WTC11 (cell line): ENCODE measurements at regions not wholly inside any gene's neighbourhood (a gene's known extent, or its start where the extent isn't known, plus 50 kb on each side); places are given as distances from the start of the nearest gene placed in this dataset.
"Not testable (repeated sequence)": the region's sequence is repeated elsewhere in the genome, so short reads cannot be mapped to it uniquely, and the experiment has no call there.

ENCODE experiments used
- ATAC-seq: fragments of 200-7000 bp; cut with Tn5 transposase; 2 replicates; pipeline ENCODE4 v1.10.0; 2021; ENCODE audit warnings: mild to moderate bottlenecking, moderate library complexity
- CTCF ChIA-PET: fragments of 300-600 bp; sonication (Branson Sonifier 250); formaldehyde crosslinking; loops from one replicate; lab custom pipeline; 2021; ENCODE audit warnings: antibody characterized with exemption; lab: Charles Lee
- POLR2A ChIA-PET: fragments of 350-600 bp; sonication (Branson Sonifier 250); formaldehyde crosslinking; loops from one replicate; lab custom pipeline; 2021; ENCODE audit warnings: antibody characterized with exemption; lab: Charles Lee
- DNase-seq: peaks from one replicate; pipeline ENCODE4 v3.0.0; 2021; ENCODE audit warnings: low spot score
- H3K27ac Mint-ChIP-seq: 2 replicates; pipeline ENCODE4 v1.8.0; 2021; ENCODE audit warnings: mixed read lengths
- H3K27me3 Mint-ChIP-seq: 2 replicates; pipeline ENCODE4 v1.8.0; 2021; ENCODE audit warnings: low read depth, mild to moderate bottlenecking, moderate library complexity, mixed read lengths
- H3K36me3 Mint-ChIP-seq: 2 replicates; pipeline ENCODE4 v1.8.0; 2021; ENCODE audit warnings: mixed read lengths
- H3K4me1 Mint-ChIP-seq: 2 replicates; pipeline ENCODE4 v1.8.0; 2022; ENCODE audit warnings: mixed read lengths
- H3K4me3 Mint-ChIP-seq: 2 replicates; pipeline ENCODE4 v1.8.0; 2021; ENCODE audit warnings: mild to moderate bottlenecking, moderate library complexity, mixed read lengths
- H3K9me3 Mint-ChIP-seq: 2 replicates; pipeline ENCODE4 v1.8.0; 2021; ENCODE audit warnings: mixed read lengths
- EMX1 ChIP-seq: fragments of 250-450 bp; sonication (Bioruptor Pico); IDR thresholded peaks from 2 replicates; pipeline ENCODE4 v1.8.0; 2021; ENCODE audit warnings: mild to moderate bottlenecking
- GRHL2 ChIP-seq: fragments of 250-450 bp; sonication (Bioruptor Pico); IDR thresholded peaks from 2 replicates; pipeline ENCODE4 v1.8.0; 2022; ENCODE audit warnings: mild to moderate bottlenecking, moderate library complexity; ENCODE audit not compliant: insufficient replicate concordance, severe bottlenecking
- MYBL2 ChIP-seq: sonication (generic); formaldehyde crosslinking; IDR thresholded peaks from 2 replicates; pipeline ENCODE4 v1.8.1; 2023; ENCODE audit warnings: mild to moderate bottlenecking, moderate library complexity, missing genetic modification reagents
- NR3C1 ChIP-seq: sonication (generic); formaldehyde crosslinking; conservative IDR thresholded peaks from 2 replicates; pipeline ENCODE4 v1.8.1; 2023; ENCODE audit warnings: low read depth, mild to moderate bottlenecking, missing genetic modification reagents
- OVOL2 ChIP-seq: fragments of 250-450 bp; sonication (Bioruptor Pico); IDR thresholded peaks from 2 replicates; pipeline ENCODE4 v1.9.0; 2021; ENCODE audit warnings: mild to moderate bottlenecking, borderline replicate concordance
- RELA ChIP-seq: sonication (generic); formaldehyde crosslinking; IDR thresholded peaks from 2 replicates; pipeline ENCODE4 v1.8.1; 2022; ENCODE audit warnings: missing genetic modification reagents, mild to moderate bottlenecking, borderline replicate concordance
- ZBTB21 ChIP-seq: sonication (generic); formaldehyde crosslinking; IDR thresholded peaks from 2 replicates; pipeline ENCODE4 v1.8.1; 2023; ENCODE audit warnings: mild to moderate bottlenecking, missing genetic modification reagents, borderline replicate concordance
- ZNF423 ChIP-seq: fragments of 250-450 bp; sonication (Bioruptor Pico); IDR thresholded peaks from 2 replicates; pipeline ENCODE4 v2.1.2; 2022; ENCODE audit warnings: mild to moderate bottlenecking, moderate library complexity
- TF ChIP-seq, protein P1 (sequence below): sonication (generic); formaldehyde crosslinking; IDR thresholded peaks from 2 replicates; pipeline ENCODE4 v1.8.1; 2023; ENCODE audit warnings: mild to moderate bottlenecking, missing genetic modification reagents, borderline replicate concordance
- TF ChIP-seq, protein P2 (sequence below): sonication (generic); formaldehyde crosslinking; IDR thresholded peaks from 2 replicates; pipeline ENCODE4 v1.8.0; 2022; ENCODE audit warnings: mild to moderate bottlenecking, missing genetic modification reagents
- TF ChIP-seq, protein P3 (sequence below): fragments of 250-450 bp; sonication (Bioruptor Pico); IDR thresholded peaks from 2 replicates; pipeline ENCODE4 v1.9.0; 2021; ENCODE audit warnings: moderate library complexity, mild to moderate bottlenecking, inconsistent platforms, borderline replicate concordance
- TF ChIP-seq, protein P4 (sequence below): sonication (generic); formaldehyde crosslinking; conservative IDR thresholded peaks from 2 replicates; pipeline ENCODE4 v1.8.1; 2023; ENCODE audit warnings: mild to moderate bottlenecking, low read depth, missing genetic modification reagents, moderate library complexity
- TF ChIP-seq, protein P5 (sequence below): sonication (generic); formaldehyde crosslinking; IDR thresholded peaks from 2 replicates; pipeline ENCODE4 v1.8.0; 2022; ENCODE audit warnings: mild to moderate bottlenecking, missing genetic modification reagents
- TF ChIP-seq, protein P6 (sequence below): sonication (generic); formaldehyde crosslinking; IDR thresholded peaks from 2 replicates; pipeline ENCODE4 v1.8.0; 2023; ENCODE audit warnings: mild to moderate bottlenecking, missing genetic modification reagents
- TF ChIP-seq, protein P7 (sequence below): sonication (generic); formaldehyde crosslinking; IDR thresholded peaks from 2 replicates; pipeline ENCODE4 v1.8.0; 2022; ENCODE audit warnings: mild to moderate bottlenecking, missing genetic modification reagents

DNA sequence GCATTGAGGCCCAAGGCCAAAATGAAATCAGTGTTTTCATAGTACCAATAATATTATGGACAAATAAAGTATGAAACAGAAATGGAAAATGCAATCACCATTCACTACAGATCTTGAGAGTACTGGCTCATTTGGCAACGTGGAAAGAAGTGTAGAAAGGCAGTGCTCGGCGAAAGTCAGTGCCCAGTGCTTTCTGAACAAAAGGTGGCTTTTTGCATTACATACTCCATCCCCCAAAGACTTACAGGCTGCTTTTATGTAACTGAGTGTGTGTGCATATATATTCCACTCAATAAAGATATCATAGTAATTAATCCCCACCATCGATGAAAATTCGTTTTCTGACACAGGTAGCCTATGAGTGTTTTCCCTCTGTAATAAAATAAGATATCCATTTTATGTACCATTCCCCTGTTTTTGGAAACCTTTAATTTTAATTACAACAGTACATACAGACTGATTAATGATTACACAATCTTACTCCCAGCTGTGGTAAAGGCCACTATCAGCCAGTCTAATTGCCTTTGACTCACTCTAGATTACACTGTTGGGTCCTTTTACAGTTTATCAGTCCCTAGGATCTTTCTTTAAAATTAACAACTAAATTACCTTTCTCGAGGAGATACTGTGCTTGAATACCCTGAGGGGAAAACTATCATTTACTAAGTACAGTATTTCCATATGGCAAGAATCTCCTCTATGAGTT lies 65.9 kb downstream of the MAD2L1 start:
- ChIA-PET POLR2A (no interaction called here), CTCF (no interaction called here)
- DNase-seq (no peak), ATAC-seq (no peak)
- H3K36me3 Mint-ChIP-seq = peaks cover 92% of the 10 kb centered on the region
- H3K9me3 Mint-ChIP-seq = peaks cover 18% of the 10 kb centered on the region
- no peak for TF ChIP-seq OVOL2
- TF ChIP-seq, protein P1, sequence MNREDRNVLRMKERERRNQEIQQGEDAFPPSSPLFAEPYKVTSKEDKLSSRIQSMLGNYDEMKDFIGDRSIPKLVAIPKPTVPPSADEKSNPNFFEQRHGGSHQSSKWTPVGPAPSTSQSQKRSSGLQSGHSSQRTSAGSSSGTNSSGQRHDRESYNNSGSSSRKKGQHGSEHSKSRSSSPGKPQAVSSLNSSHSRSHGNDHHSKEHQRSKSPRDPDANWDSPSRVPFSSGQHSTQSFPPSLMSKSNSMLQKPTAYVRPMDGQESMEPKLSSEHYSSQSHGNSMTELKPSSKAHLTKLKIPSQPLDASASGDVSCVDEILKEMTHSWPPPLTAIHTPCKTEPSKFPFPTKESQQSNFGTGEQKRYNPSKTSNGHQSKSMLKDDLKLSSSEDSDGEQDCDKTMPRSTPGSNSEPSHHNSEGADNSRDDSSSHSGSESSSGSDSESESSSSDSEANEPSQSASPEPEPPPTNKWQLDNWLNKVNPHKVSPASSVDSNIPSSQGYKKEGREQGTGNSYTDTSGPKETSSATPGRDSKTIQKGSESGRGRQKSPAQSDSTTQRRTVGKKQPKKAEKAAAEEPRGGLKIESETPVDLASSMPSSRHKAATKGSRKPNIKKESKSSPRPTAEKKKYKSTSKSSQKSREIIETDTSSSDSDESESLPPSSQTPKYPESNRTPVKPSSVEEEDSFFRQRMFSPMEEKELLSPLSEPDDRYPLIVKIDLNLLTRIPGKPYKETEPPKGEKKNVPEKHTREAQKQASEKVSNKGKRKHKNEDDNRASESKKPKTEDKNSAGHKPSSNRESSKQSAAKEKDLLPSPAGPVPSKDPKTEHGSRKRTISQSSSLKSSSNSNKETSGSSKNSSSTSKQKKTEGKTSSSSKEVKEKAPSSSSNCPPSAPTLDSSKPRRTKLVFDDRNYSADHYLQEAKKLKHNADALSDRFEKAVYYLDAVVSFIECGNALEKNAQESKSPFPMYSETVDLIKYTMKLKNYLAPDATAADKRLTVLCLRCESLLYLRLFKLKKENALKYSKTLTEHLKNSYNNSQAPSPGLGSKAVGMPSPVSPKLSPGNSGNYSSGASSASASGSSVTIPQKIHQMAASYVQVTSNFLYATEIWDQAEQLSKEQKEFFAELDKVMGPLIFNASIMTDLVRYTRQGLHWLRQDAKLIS = no peak
- TF ChIP-seq RELA = no peak
- TF ChIP-seq, protein P2, sequence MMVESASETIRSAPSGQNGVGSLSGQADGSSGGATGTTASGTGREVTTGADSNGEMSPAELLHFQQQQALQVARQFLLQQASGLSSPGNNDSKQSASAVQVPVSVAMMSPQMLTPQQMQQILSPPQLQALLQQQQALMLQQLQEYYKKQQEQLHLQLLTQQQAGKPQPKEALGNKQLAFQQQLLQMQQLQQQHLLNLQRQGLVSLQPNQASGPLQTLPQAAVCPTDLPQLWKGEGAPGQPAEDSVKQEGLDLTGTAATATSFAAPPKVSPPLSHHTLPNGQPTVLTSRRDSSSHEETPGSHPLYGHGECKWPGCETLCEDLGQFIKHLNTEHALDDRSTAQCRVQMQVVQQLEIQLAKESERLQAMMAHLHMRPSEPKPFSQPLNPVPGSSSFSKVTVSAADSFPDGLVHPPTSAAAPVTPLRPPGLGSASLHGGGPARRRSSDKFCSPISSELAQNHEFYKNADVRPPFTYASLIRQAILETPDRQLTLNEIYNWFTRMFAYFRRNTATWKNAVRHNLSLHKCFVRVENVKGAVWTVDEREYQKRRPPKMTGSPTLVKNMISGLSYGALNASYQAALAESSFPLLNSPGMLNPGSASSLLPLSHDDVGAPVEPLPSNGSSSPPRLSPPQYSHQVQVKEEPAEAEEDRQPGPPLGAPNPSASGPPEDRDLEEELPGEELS (CRISPR knock-in tag) = no peak
- no peak for TF ChIP-seq MYBL2 (CRISPR knock-in tag)
- TF ChIP-seq, protein P3, sequence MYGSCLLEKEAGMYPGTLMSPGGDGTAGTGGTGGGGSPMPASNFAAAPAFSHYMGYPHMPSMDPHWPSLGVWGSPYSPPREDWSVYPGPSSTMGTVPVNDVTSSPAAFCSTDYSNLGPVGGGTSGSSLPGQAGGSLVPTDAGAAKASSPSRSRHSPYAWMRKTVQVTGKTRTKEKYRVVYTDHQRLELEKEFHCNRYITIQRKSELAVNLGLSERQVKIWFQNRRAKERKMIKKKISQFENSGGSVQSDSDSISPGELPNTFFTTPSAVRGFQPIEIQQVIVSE (CRISPR knock-in tag) = no peak
- no peak for TF ChIP-seq ZNF423 (CRISPR knock-in tag)
- TF ChIP-seq EMX1 (CRISPR knock-in tag) = no peak
- TF ChIP-seq, protein P4, sequence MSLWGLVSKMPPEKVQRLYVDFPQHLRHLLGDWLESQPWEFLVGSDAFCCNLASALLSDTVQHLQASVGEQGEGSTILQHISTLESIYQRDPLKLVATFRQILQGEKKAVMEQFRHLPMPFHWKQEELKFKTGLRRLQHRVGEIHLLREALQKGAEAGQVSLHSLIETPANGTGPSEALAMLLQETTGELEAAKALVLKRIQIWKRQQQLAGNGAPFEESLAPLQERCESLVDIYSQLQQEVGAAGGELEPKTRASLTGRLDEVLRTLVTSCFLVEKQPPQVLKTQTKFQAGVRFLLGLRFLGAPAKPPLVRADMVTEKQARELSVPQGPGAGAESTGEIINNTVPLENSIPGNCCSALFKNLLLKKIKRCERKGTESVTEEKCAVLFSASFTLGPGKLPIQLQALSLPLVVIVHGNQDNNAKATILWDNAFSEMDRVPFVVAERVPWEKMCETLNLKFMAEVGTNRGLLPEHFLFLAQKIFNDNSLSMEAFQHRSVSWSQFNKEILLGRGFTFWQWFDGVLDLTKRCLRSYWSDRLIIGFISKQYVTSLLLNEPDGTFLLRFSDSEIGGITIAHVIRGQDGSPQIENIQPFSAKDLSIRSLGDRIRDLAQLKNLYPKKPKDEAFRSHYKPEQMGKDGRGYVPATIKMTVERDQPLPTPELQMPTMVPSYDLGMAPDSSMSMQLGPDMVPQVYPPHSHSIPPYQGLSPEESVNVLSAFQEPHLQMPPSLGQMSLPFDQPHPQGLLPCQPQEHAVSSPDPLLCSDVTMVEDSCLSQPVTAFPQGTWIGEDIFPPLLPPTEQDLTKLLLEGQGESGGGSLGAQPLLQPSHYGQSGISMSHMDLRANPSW (CRISPR knock-in tag) = no peak
- no peak for TF ChIP-seq ZBTB21
- TF ChIP-seq, protein P5, sequence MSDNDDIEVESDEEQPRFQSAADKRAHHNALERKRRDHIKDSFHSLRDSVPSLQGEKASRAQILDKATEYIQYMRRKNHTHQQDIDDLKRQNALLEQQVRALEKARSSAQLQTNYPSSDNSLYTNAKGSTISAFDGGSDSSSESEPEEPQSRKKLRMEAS (CRISPR knock-in tag) = no peak
- TF ChIP-seq NR3C1 (CRISPR knock-in tag) = no peak
- TF ChIP-seq, protein P6, sequence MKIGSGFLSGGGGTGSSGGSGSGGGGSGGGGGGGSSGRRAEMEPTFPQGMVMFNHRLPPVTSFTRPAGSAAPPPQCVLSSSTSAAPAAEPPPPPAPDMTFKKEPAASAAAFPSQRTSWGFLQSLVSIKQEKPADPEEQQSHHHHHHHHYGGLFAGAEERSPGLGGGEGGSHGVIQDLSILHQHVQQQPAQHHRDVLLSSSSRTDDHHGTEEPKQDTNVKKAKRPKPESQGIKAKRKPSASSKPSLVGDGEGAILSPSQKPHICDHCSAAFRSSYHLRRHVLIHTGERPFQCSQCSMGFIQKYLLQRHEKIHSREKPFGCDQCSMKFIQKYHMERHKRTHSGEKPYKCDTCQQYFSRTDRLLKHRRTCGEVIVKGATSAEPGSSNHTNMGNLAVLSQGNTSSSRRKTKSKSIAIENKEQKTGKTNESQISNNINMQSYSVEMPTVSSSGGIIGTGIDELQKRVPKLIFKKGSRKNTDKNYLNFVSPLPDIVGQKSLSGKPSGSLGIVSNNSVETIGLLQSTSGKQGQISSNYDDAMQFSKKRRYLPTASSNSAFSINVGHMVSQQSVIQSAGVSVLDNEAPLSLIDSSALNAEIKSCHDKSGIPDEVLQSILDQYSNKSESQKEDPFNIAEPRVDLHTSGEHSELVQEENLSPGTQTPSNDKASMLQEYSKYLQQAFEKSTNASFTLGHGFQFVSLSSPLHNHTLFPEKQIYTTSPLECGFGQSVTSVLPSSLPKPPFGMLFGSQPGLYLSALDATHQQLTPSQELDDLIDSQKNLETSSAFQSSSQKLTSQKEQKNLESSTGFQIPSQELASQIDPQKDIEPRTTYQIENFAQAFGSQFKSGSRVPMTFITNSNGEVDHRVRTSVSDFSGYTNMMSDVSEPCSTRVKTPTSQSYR (CRISPR knock-in tag) = no peak
- TF ChIP-seq, protein P7, sequence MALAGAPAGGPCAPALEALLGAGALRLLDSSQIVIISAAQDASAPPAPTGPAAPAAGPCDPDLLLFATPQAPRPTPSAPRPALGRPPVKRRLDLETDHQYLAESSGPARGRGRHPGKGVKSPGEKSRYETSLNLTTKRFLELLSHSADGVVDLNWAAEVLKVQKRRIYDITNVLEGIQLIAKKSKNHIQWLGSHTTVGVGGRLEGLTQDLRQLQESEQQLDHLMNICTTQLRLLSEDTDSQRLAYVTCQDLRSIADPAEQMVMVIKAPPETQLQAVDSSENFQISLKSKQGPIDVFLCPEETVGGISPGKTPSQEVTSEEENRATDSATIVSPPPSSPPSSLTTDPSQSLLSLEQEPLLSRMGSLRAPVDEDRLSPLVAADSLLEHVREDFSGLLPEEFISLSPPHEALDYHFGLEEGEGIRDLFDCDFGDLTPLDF = no peak
- TF ChIP-seq GRHL2 (CRISPR knock-in tag) = no peak
- peak overlapping the region; percentile 89 for H3K4me3 Mint-ChIP-seq
- H3K27ac Mint-ChIP-seq = peak overlapping the region; percentile 84
- peaks cover 71% of the 10 kb centered on the region for H3K4me1 Mint-ChIP-seq
- H3K27me3 Mint-ChIP-seq = peaks cover 8% of the 10 kb centered on the region

DNA sequence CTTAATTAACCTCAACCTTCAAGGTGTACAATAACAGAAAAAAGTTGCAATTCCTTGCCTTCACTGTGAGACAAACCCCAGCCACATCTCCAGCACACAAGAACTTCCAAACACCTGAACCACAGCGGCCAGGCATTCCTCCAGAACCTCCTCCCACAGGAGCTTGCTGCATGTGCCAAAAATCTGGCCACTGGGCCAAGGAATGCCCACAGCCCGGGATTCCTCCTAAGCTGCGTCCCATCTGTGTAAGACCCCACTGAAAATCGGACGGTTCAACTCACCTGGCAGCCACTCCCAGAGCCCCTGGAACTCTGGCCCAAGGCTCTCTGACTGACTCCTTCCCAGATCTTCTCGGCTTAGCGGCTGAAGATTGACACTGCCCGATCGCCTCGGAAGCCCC lies 70.6 kb downstream of the MAD2L1 start:
- H3K27me3 Mint-ChIP-seq, H3K9me3 Mint-ChIP-seq, ATAC-seq, CTCF ChIA-PET, DNase-seq, POLR2A ChIA-PET: not testable (repeated sequence)
- peak overlapping the region; percentile 97 for H3K27ac Mint-ChIP-seq
- H3K4me1 Mint-ChIP-seq = peaks cover 65% of the 10 kb centered on the region
- H3K36me3 Mint-ChIP-seq = peaks cover 72% of the 10 kb centered on the region
- H3K4me3 Mint-ChIP-seq = peak overlapping the region; percentile 89
